CD4-positive, alpha-beta T cell (primary cell): ENCODE measurements at regions not wholly inside any gene's neighbourhood (a gene's known extent, or its start where the extent isn't known, plus 50 kb on each side); places are given as distances from the start of the nearest gene placed in this dataset.
"Not testable (repeated sequence)": the region's sequence is repeated elsewhere in the genome, so short reads cannot be mapped to it uniquely, and the experiment has no call there.

ENCODE experiments used
- ATAC-seq: fragments of 200-7000 bp; cut with Tn5 transposase; one replicate; pipeline ENCODE4 v1.10.0; 2022; ENCODE audit warnings: mild to moderate bottlenecking; ENCODE audit not compliant: poor library complexity
- CTCF ChIA-PET: fragments of 350-600 bp; sonication (Branson Sonifier 250); formaldehyde crosslinking; loops from one replicate; lab custom pipeline; 2021; ENCODE audit warnings: antibody characterized with exemption, inconsistent platforms; lab: Charles Lee
- POLR2A ChIA-PET: fragments of 350-600 bp; sonication (Branson Sonifier 250); formaldehyde crosslinking; loops from one replicate; lab custom pipeline; 2021; ENCODE audit warnings: antibody characterized with exemption, inconsistent platforms; lab: Charles Lee
- DNase-seq, 14 experiments: peaks; one replicate each; pipeline ENCODE4 v3.0.0-alpha.2; 2013 to 2020; ENCODE audit warnings: mixed read lengths in 2 of 14
- H3K27ac ChIP-seq, 2 donors: one replicate each; pipeline versions ENCODE4 v1.5.1 to v1.7.0; 2013; ENCODE audit warnings: low read length in 2 of 2, low read depth in 1 of 2, mild to moderate bottlenecking in 1 of 2
- H3K27me3 ChIP-seq, 2 experiments: 1 replicate in 1 of 2; 2 replicates in 1 of 2; pipeline versions ENCODE4 v1.6.1 to v1.7.0; 2013; ENCODE audit warnings: low read length in 2 of 2, control low read depth in 1 of 2, mild to moderate bottlenecking in 1 of 2, moderate library complexity in 1 of 2; ENCODE audit not compliant: insufficient read depth in 2 of 2, control insufficient read depth in 1 of 2
- H3K36me3 ChIP-seq: one replicate; pipeline ENCODE4 v1.6.1; 2013; ENCODE audit warnings: low read length, control low read depth; ENCODE audit not compliant: insufficient read depth
- H3K4me1 ChIP-seq: one replicate; pipeline ENCODE4 v1.6.1; 2013; ENCODE audit warnings: low read length, control low read depth; ENCODE audit not compliant: insufficient read depth
- H3K4me3 ChIP-seq: one replicate; pipeline ENCODE4 v1.5.1; 2013; ENCODE audit warnings: mild to moderate bottlenecking, low read length, moderate library complexity
- H3K9me3 ChIP-seq, 2 experiments: 1 replicate in 1 of 2; 2 replicates in 1 of 2; pipeline versions ENCODE4 v1.6.1 to v1.7.0; 2013; ENCODE audit warnings: low read length in 2 of 2, mild to moderate bottlenecking in 2 of 2, control low read depth in 1 of 2, moderate library complexity in 1 of 2; ENCODE audit not compliant: control insufficient read depth in 1 of 2, insufficient read depth in 1 of 2
- H3K27ac Mint-ChIP-seq: one replicate; pipeline ENCODE4 v1.8.0; 2020; ENCODE audit warnings: mixed read lengths
- H3K27me3 Mint-ChIP-seq: one replicate; pipeline ENCODE4 v1.8.0; 2021; ENCODE audit warnings: mixed read lengths
- H3K36me3 Mint-ChIP-seq: one replicate; pipeline ENCODE4 v1.8.0; 2021; ENCODE audit warnings: low read depth, mixed read lengths
- H3K4me1 Mint-ChIP-seq: one replicate; pipeline ENCODE4 v1.8.0; 2021; ENCODE audit warnings: low read depth, mixed read lengths
- H3K4me3 Mint-ChIP-seq: one replicate; pipeline ENCODE4 v1.8.0; 2020; ENCODE audit warnings: mild to moderate bottlenecking, mixed read lengths
- H3K9me3 Mint-ChIP-seq: one replicate; pipeline ENCODE4 v1.8.0; 2020; ENCODE audit warnings: mixed read lengths
- CTCF ChIP-seq: fragments of 200-600 bp; IDR thresholded peaks from one replicate; pipeline ENCODE4 v1.8.0; 2022; ENCODE audit warnings: antibody characterized with exemption, mild to moderate bottlenecking
- intact Hi-C, 2 experiments: fragments of 100-400 bp; cut with DNase I in 1 of 2; cut with micrococcal nuclease in 1 of 2; formaldehyde crosslinking; loops; one replicate each; pipeline versions ENCODE4 v1.15.1 to v1.9.0; 2023 to 2025; cut with DNase I, micrococcal nuclease

GRCh38 chr22:49685686-49686085, 142.0 kb downstream of the BRD1 start:
- Mint-ChIP-seq H3K4me1 (no peaks in the 10 kb centered on the region), H3K27ac (no peak overlapping the region), H3K4me3 (no peak overlapping the region), H3K27me3 (peaks cover 5% of the 10 kb centered on the region), H3K36me3 (no peaks in the 10 kb centered on the region), H3K9me3 (peaks cover 2% of the 10 kb centered on the region)
- intact Hi-C loops: no loop called here
- ChIA-PET POLR2A (no interaction called here), CTCF (interaction anchor here (0.5 kb wide), 1 partner anchor 265 kb away, joined by 4 read pairs; no protein-coding TSS in a partner anchor)
- Histone ChIP-seq H3K27me3 (no peaks in the 10 kb centered on the region), H3K36me3 (no peaks in the 10 kb centered on the region), H3K27ac (no peak overlapping the region), H3K4me3 (no peak overlapping the region), H3K9me3 (no peaks in the 10 kb centered on the region), H3K4me1 (no peaks in the 10 kb centered on the region)
- ATAC-seq (no peak), DNase-seq (no peak)
- no peak for TF ChIP-seq CTCF

- peaks cover 2% of the 10 kb centered on the region for H3K9me3 Mint-ChIP-seq
- no peaks in the 10 kb centered on the region for H3K36me3 Mint-ChIP-seq
- H3K27ac ChIP-seq: no peak overlapping the region
- H3K4me3 ChIP-seq: no peak overlapping the region
- ATAC-seq (no peak), DNase-seq (no peak)
- intact Hi-C loops: no loop called here
- H3K9me3 ChIP-seq: no peaks in the 10 kb centered on the region
- H3K36me3 ChIP-seq: no peaks in the 10 kb centered on the region
- POLR2A ChIA-PET: no interaction called here
- H3K27me3 Mint-ChIP-seq: peaks cover 5% of the 10 kb centered on the region
- CTCF ChIA-PET: no interaction called here
- H3K27me3 ChIP-seq: no peaks in the 10 kb centered on the region
- H3K27ac Mint-ChIP-seq: no peak overlapping the region
- no peaks in the 10 kb centered on the region for H3K4me1 ChIP-seq
- H3K4me1 Mint-ChIP-seq: no peaks in the 10 kb centered on the region
- no peak overlapping the region for H3K4me3 Mint-ChIP-seq
- no peak for TF ChIP-seq CTCF
These were observed 142.6 kb downstream of the BRD1 start for GRCh38 chr22:49685116-49685515.

- no peaks in the 10 kb centered on the region for H3K9me3 ChIP-seq
- H3K36me3 Mint-ChIP-seq: no peaks in the 10 kb centered on the region
- no peak for TF ChIP-seq CTCF
- intact Hi-C loops: no loop called here
- no peaks in the 10 kb centered on the region for H3K36me3 ChIP-seq
- no peak overlapping the region for H3K27ac ChIP-seq
- H3K27me3 ChIP-seq: no peaks in the 10 kb centered on the region
- peaks cover 9% of the 10 kb centered on the region for H3K4me1 Mint-ChIP-seq
- H3K9me3 Mint-ChIP-seq: peaks cover 2% of the 10 kb centered on the region
- no peaks in the 10 kb centered on the region for H3K27me3 Mint-ChIP-seq
- peaks cover 6% of the 10 kb centered on the region for H3K4me1 ChIP-seq
- H3K27ac Mint-ChIP-seq: no peak overlapping the region
- no peak overlapping the region for H3K4me3 ChIP-seq
- H3K4me3 Mint-ChIP-seq: no peak overlapping the region
- no peak for DNase-seq
- CTCF ChIA-PET: no interaction called here
- POLR2A ChIA-PET: no interaction called here
- no peak for ATAC-seq
These were observed 144.6 kb downstream of the BRD1 start for GRCh38 chr22:49683032-49683431.

GRCh38 chr22:49680819-49681218, 146.9 kb downstream of the BRD1 start:
- POLR2A ChIA-PET: interaction anchor here (1.5 kb wide), 1 partner anchor 24 kb away, joined by 3 read pairs; no protein-coding TSS in a partner anchor
- not testable (repeated sequence) for H3K36me3 Mint-ChIP-seq, H3K27ac Mint-ChIP-seq

More at GRCh38 chr22:49680819-49681218, 146.9 kb downstream of the BRD1 start:
- DNase-seq, H3K4me3 ChIP-seq, H3K27me3 Mint-ChIP-seq, H3K4me1 Mint-ChIP-seq, H3K36me3 ChIP-seq, H3K9me3 ChIP-seq, H3K4me3 Mint-ChIP-seq, H3K4me1 ChIP-seq, H3K27ac ChIP-seq, H3K9me3 Mint-ChIP-seq, ATAC-seq, intact Hi-C loops, CTCF ChIA-PET, H3K27me3 ChIP-seq: not testable (repeated sequence)
